GM06990 (cell line): ENCODE measurements at regions not wholly inside any gene's neighbourhood (a gene's known extent, or its start where the extent isn't known, plus 50 kb on each side); places are given as distances from the start of the nearest gene placed in this dataset.

Source experiments
- DNase-seq: peaks from one replicate; pipeline ENCODE4 v3.0.0-alpha.2; 2011; ENCODE audit not compliant: insufficient read length; ENCODE audit errors: extremely low read depth
- H3K27me3 ChIP-seq: replicated peaks from 2 replicates; pipeline ENCODE4 v1.6.0; 2011; ENCODE audit warnings: low read length; ENCODE audit not compliant: control insufficient read depth, insufficient read depth
- H3K36me3 ChIP-seq: 2 replicates; pipeline ENCODE4 v1.5.1; 2011; ENCODE audit warnings: low read length; ENCODE audit not compliant: control insufficient read depth, insufficient read depth
- H3K4me3 ChIP-seq: replicated peaks from 2 replicates; pipeline ENCODE4 v1.5.1; 2011; ENCODE audit warnings: low read depth, mild to moderate bottlenecking, control low read depth, low read length
- TF ChIP-seq, protein P1 (sequence below): IDR thresholded peaks from 2 replicates; pipeline ENCODE4 v1.5.1; 2011; ENCODE audit warnings: low read length, control low read depth, mild to moderate bottlenecking, inconsistent platforms; ENCODE audit not compliant: insufficient read depth, poor library complexity, severe bottlenecking

- no peak for DNase-seq
- H3K36me3 ChIP-seq, result no peaks in the 10 kb centered on the region
- TF ChIP-seq, protein P1, sequence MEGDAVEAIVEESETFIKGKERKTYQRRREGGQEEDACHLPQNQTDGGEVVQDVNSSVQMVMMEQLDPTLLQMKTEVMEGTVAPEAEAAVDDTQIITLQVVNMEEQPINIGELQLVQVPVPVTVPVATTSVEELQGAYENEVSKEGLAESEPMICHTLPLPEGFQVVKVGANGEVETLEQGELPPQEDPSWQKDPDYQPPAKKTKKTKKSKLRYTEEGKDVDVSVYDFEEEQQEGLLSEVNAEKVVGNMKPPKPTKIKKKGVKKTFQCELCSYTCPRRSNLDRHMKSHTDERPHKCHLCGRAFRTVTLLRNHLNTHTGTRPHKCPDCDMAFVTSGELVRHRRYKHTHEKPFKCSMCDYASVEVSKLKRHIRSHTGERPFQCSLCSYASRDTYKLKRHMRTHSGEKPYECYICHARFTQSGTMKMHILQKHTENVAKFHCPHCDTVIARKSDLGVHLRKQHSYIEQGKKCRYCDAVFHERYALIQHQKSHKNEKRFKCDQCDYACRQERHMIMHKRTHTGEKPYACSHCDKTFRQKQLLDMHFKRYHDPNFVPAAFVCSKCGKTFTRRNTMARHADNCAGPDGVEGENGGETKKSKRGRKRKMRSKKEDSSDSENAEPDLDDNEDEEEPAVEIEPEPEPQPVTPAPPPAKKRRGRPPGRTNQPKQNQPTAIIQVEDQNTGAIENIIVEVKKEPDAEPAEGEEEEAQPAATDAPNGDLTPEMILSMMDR, result no peak
- no peaks in the 10 kb centered on the region for H3K27me3 ChIP-seq
- H3K4me3 ChIP-seq, result no peak overlapping the region
These were observed 346.5 kb upstream of the PROX1 start for GRCh38 chr1:213641312-213641711.

GRCh38 chr1:213643360-213643759, 344.4 kb upstream of the PROX1 start:
- DNase-seq, result no peak
- H3K27me3 ChIP-seq, result no peaks in the 10 kb centered on the region
- TF ChIP-seq, protein P1, result no peak
- H3K36me3 ChIP-seq, result no peaks in the 10 kb centered on the region
- H3K4me3 ChIP-seq, result no peak overlapping the region

DNA sequence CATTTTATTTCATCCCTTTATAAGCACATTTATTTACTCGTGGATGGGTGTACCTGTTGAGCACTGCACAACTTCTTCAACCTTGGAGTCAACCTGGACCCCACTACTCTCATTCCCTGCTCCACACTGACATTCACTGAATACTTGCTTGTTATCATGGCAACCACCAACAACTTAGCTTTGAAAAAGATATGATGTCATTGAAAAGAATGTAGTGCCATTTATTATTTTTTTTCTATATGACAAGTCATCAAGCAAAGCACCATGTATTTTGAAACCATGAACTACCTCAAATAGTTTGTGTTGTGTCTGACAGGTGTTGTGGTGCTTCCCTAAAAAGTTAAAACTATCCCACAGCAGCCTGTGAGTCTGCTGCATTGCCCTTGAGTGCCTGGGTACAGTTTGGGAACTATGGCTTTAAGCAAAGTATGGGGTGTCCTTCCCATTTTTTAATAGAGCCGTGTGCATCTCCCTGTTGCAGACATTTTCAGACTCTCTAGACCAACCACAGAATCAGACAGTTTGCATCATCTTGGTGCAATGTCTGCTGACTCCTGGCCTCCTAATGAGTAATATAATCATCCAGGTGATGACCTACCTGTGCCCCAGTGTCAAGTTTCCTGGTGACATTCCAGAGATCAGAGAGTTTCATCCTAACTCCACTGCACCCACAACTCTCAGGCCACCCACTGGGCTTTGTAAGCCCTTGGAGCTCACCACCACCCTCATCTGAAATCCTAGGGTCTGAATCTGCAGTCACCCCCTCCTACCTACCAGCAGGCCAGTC, 339.7 kb upstream of the PROX1 start:
- Histone ChIP-seq H3K27me3 (no peaks in the 10 kb centered on the region; the same call in 1 of the 2 replicates), H3K4me3 (no peak overlapping the region), H3K36me3 (no peaks in the 10 kb centered on the region)
- no peak for DNase-seq
- TF ChIP-seq, protein P1, result no peak

- DNase-seq, result no peak
- Histone ChIP-seq H3K36me3 (no peaks in the 10 kb centered on the region), H3K27me3 (no peaks in the 10 kb centered on the region; the same call in 1 of the 2 replicates), H3K4me3 (no peak overlapping the region)
- TF ChIP-seq, protein P1, result no peak
These were observed 338.4 kb upstream of the PROX1 start for GRCh38 chr1:213649373-213649772.

DNA sequence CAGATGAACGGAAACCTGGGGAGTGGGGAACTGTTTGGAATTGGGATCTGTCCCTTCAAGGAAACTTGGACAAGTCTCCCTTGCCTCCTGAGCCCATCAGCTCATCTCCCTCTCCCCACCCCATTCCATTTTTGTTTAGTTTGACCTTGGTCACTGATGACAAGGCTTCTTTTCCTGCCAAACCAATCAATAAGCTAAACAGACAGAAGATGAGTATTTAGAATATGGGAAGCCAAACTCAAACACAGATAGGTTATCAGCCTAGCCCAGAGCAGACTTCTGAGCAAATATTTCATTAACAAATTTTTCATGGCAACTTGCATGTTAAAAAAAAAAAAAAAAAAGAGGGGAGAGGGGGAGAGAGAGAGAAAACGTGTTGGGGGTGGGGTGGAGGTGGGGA, 337.2 kb upstream of the PROX1 start:
- TF ChIP-seq, protein P1, result no peak
- no peak overlapping the region for H3K4me3 ChIP-seq
- H3K36me3 ChIP-seq, result no peaks in the 10 kb centered on the region
- no peaks in the 10 kb centered on the region; the same call in 1 of the 2 replicates for H3K27me3 ChIP-seq
- DNase-seq, result no peak
